SK-N-SH (cell line): ENCODE measurements at regions not wholly inside any gene's neighbourhood (a gene's known extent, or its start where the extent isn't known, plus 50 kb on each side); places are given as distances from the start of the nearest gene placed in this dataset.
"Not testable (repeated sequence)": the region's sequence is repeated elsewhere in the genome, so short reads cannot be mapped to it uniquely, and the experiment has no call there.

ENCODE experiments used
- MXI1 ChIP-seq: IDR thresholded peaks from 2 replicates; pipeline ENCODE4 v1.6.1; 2012; ENCODE audit warnings: mild to moderate bottlenecking, low read depth, low read length, improper control_type of control experiment
- POLR2AphosphoS5 ChIP-seq: IDR thresholded peaks from 2 replicates; pipeline ENCODE4 v1.6.1; 2012; ENCODE audit warnings: low read depth, low read length

DNA sequence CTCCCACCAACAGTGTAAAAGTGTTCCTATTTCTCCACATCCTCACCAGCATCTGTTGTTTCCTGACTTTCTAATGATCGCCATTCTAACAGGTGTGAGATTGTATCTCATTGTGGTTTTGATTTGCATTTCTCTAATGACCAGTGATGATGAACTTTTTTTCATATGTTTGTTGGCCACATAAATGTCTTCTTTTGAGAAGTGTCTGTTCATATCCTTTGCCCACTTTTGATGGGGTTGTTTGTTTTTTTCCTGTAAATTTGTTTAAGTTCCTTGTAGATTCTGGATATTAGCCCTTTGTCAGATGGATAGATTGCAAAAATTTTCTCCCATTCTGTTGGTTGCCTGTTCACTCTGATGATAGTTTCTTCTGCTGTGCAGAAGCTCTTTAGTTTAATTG is 687.3 kb upstream of the ADGRB3 start:
- not testable (repeated sequence) for TF ChIP-seq POLR2AphosphoS5, MXI1
